Lower lobe of right lung (tissue), 2 donors: ENCODE measurements at regions not wholly inside any gene's neighbourhood (a gene's known extent, or its start where the extent isn't known, plus 50 kb on each side); places are given as distances from the start of the nearest gene placed in this dataset.
"Not testable (repeated sequence)": the region's sequence is repeated elsewhere in the genome, so short reads cannot be mapped to it uniquely, and the experiment has no call there.

ENCODE experiments used
- ATAC-seq, 2 donors: fragments of 200-7000 bp; cut with Tn5 transposase; one replicate each; pipeline ENCODE4 v1.9.1; 2020 to 2022; ENCODE audit warnings: mild to moderate bottlenecking in 2 of 2, moderate library complexity in 2 of 2
- DNase-seq: peaks from one replicate; pipeline ENCODE4 v3.0.0-alpha.2; 2020
- H3K27ac ChIP-seq: fragments of 200-600 bp; one replicate; pipeline ENCODE4 v1.8.0; 2022
- H3K27me3 ChIP-seq: fragments of 200-600 bp; one replicate; pipeline ENCODE4 v1.8.0; 2022; ENCODE audit warnings: low read depth
- H3K36me3 ChIP-seq: fragments of 200-600 bp; one replicate; pipeline ENCODE4 v1.8.0; 2022; ENCODE audit warnings: mild to moderate bottlenecking
- H3K4me1 ChIP-seq: fragments of 200-600 bp; one replicate; pipeline ENCODE4 v1.8.0; 2022
- H3K4me3 ChIP-seq: fragments of 200-600 bp; one replicate; pipeline ENCODE4 v1.8.0; 2022; ENCODE audit warnings: mild to moderate bottlenecking
- H3K9me3 ChIP-seq: fragments of 200-600 bp; one replicate; pipeline ENCODE4 v1.8.0; 2022
- CTCF ChIP-seq: fragments of 200-600 bp; IDR thresholded peaks from one replicate; pipeline ENCODE4 v1.8.0; 2022; ENCODE audit warnings: antibody characterized with exemption, mild to moderate bottlenecking
- intact Hi-C: fragments of 100-400 bp; cut with DNase I; formaldehyde crosslinking; loops from one replicate; pipeline ENCODE4 v1.11.0; 2022
- donor health status: DM: no; HTN: yes; CAD: no; lungs with severe emphysema.

- H3K36me3 ChIP-seq, result no peaks in the 10 kb centered on the region
- intact Hi-C loops, result no loop called here
- TF ChIP-seq CTCF, result no peak
- H3K4me3 ChIP-seq, result no peak overlapping the region
- no peak for DNase-seq
- peaks cover 13% of the 10 kb centered on the region for H3K4me1 ChIP-seq
- H3K9me3 ChIP-seq, result no peaks in the 10 kb centered on the region
- H3K27me3 ChIP-seq, result no peaks in the 10 kb centered on the region
- ATAC-seq, result no peak
- H3K27ac ChIP-seq, result no peak overlapping the region
Measured at GRCh38 chr2:12557688-12558087, 159.0 kb upstream of the TRIB2 start.

- intact Hi-C loops, result no loop called here
- no peaks in the 10 kb centered on the region for H3K27me3 ChIP-seq
- no peak for DNase-seq
- ATAC-seq, result no peak
- no peak overlapping the region for H3K27ac ChIP-seq
- H3K4me3 ChIP-seq, result no peak overlapping the region
- no peaks in the 10 kb centered on the region for H3K9me3 ChIP-seq
- no peaks in the 10 kb centered on the region for H3K36me3 ChIP-seq
- H3K4me1 ChIP-seq, result peaks cover 13% of the 10 kb centered on the region
- TF ChIP-seq CTCF, result no peak
Measured at GRCh38 chr2:12558519-12558918, 158.2 kb upstream of the TRIB2 start.

- Histone ChIP-seq H3K36me3 (no peaks in the 10 kb centered on the region), H3K9me3 (no peaks in the 10 kb centered on the region), H3K4me3 (no peak overlapping the region), H3K4me1 (peaks cover 3% of the 10 kb centered on the region), H3K27ac (no peak overlapping the region), H3K27me3 (no peaks in the 10 kb centered on the region)
- ATAC-seq (no peak), DNase-seq (no peak)
- intact Hi-C loops, result no loop called here
- TF ChIP-seq CTCF, result no peak
Measured at GRCh38 chr2:12560618-12561017, 156.1 kb upstream of the TRIB2 start.

DNA sequence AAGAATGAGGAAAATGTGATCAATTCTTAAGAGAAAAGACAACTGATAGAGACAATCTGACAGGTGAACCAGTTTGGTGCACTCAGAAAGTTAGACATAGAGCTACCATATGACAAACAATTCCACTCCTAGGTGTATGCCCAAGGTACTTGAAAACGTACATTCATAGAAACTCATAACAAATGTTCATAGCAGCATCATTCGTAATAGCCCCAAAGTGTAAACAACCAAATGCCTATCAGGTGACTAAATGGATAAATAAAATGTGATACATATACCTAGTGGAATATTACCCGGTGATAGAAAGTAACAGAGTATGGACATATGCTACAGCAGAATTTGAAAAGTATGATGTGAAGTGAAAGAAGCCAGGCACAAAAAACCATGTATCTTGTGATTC lies 149.3 kb upstream of the TRIB2 start:
- H3K36me3 ChIP-seq, result no peaks in the 10 kb centered on the region
- no peak overlapping the region for H3K27ac ChIP-seq
- no peak overlapping the region for H3K4me3 ChIP-seq
- intact Hi-C loops, result no loop called here
- no peak for TF ChIP-seq CTCF
- no peaks in the 10 kb centered on the region for H3K4me1 ChIP-seq
- no peaks in the 10 kb centered on the region for H3K9me3 ChIP-seq
- no peaks in the 10 kb centered on the region for H3K27me3 ChIP-seq
- DNase-seq, result no peak
- no peak for ATAC-seq

DNA sequence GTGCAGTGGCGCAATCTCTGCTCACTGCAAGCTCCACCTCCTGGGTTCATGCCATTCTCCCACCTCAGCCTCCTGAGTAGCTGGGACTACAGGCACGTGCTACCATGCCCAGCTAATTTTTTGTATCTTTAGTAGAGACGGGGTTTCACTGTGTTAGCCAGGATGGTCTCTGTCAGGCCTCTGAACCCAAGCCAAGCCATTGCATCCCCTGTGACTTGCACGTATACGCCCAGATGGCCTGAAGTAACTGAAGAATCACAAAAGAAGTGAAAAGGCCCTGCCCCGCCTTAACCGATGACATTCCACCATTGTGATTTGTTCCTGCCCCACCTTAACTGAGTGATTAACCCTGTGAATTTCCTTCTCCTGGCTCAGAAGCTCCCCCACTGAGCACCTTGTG lies 147.2 kb upstream of the TRIB2 start:
- H3K4me1 ChIP-seq, H3K27me3 ChIP-seq, H3K4me3 ChIP-seq, H3K9me3 ChIP-seq, H3K36me3 ChIP-seq, ATAC-seq, intact Hi-C loops, DNase-seq, H3K27ac ChIP-seq: not testable (repeated sequence)

- H3K4me3 ChIP-seq, DNase-seq, H3K36me3 ChIP-seq, H3K27ac ChIP-seq, H3K27me3 ChIP-seq, H3K9me3 ChIP-seq, ATAC-seq, intact Hi-C loops, H3K4me1 ChIP-seq: not testable (repeated sequence)
Measured at GRCh38 chr2:12569929-12570328, 146.8 kb upstream of the TRIB2 start.

- ATAC-seq (no peak), DNase-seq (no peak)
- Histone ChIP-seq H3K4me1 (no peaks in the 10 kb centered on the region), H3K27ac (no peak overlapping the region), H3K36me3 (no peaks in the 10 kb centered on the region), H3K27me3 (no peaks in the 10 kb centered on the region), H3K4me3 (no peak overlapping the region), H3K9me3 (no peaks in the 10 kb centered on the region)
- no peak for TF ChIP-seq CTCF
- intact Hi-C loops, result no loop called here
Measured at GRCh38 chr2:12577091-12577490, 139.6 kb upstream of the TRIB2 start.
